MCF 10A (cell line): ENCODE measurements at regions not wholly inside any gene's neighbourhood (a gene's known extent, or its start where the extent isn't known, plus 50 kb on each side); places are given as distances from the start of the nearest gene placed in this dataset.

ENCODE experiments used
- BruUV-seq: library from RNA; stranded (reverse); fragments of 400-500 nt; replicated peaks from 2 replicates; lab custom pipeline; 2021; lab: Mats Ljungman, UMichigan
- CTCF ChIA-PET: fragments of 300-600 bp; sonication (Branson Sonifier 250); formaldehyde crosslinking; extraction: SDS; loops from one replicate; lab custom pipeline; 2021; ENCODE audit warnings: antibody characterized with exemption, inconsistent platforms; lab: Yijun Ruan, JAX
- POLR2A ChIA-PET: fragments of 300-600, 350-650 bp; sonication (Branson Sonifier 250); formaldehyde crosslinking; extraction: SDS; loops from one replicate; lab custom pipeline; 2020; ENCODE audit warnings: antibody characterized with exemption, inconsistent platforms; lab: Yijun Ruan, JAX
- DNase-seq: peaks from one replicate; pipeline ENCODE4 v3.0.0-alpha.2; 2018; ENCODE audit not compliant: unreplicated experiment
- H3K27ac Mint-ChIP-seq: one replicate; pipeline ENCODE4 v1.8.0; 2022; ENCODE audit warnings: mild to moderate bottlenecking, low read depth, mixed read lengths; ENCODE audit not compliant: unreplicated experiment
- H3K27me3 Mint-ChIP-seq: one replicate; pipeline ENCODE4 v1.8.0; 2022; ENCODE audit warnings: mixed read lengths; ENCODE audit not compliant: insufficient read depth, unreplicated experiment
- H3K36me3 Mint-ChIP-seq: one replicate; pipeline ENCODE4 v1.8.0; 2022; ENCODE audit warnings: mild to moderate bottlenecking, moderate library complexity, mixed read lengths; ENCODE audit not compliant: insufficient read depth, unreplicated experiment
- H3K4me1 Mint-ChIP-seq: one replicate; pipeline ENCODE4 v1.8.0; 2022; ENCODE audit warnings: mixed read lengths; ENCODE audit not compliant: insufficient read depth, unreplicated experiment
- H3K4me3 Mint-ChIP-seq: one replicate; pipeline ENCODE4 v1.8.0; 2022; ENCODE audit warnings: mild to moderate bottlenecking, moderate library complexity, mixed read lengths; ENCODE audit not compliant: unreplicated experiment
- H3K9me3 Mint-ChIP-seq: one replicate; pipeline ENCODE4 v1.8.0; 2022; ENCODE audit warnings: mixed read lengths; ENCODE audit not compliant: unreplicated experiment
- intact Hi-C: fragments of 100-400 bp; cut with micrococcal nuclease; formaldehyde crosslinking; loops from 2 replicates; pipeline ENCODE4 v1.14.1; 2022
- TF ChIP-seq, protein P1 (sequence below): fragments of 200-600 bp; IDR thresholded peaks from one replicate; pipeline ENCODE4 v1.8.0; 2022; ENCODE audit warnings: antibody characterized with exemption, mild to moderate bottlenecking; ENCODE audit not compliant: unreplicated experiment

DNA sequence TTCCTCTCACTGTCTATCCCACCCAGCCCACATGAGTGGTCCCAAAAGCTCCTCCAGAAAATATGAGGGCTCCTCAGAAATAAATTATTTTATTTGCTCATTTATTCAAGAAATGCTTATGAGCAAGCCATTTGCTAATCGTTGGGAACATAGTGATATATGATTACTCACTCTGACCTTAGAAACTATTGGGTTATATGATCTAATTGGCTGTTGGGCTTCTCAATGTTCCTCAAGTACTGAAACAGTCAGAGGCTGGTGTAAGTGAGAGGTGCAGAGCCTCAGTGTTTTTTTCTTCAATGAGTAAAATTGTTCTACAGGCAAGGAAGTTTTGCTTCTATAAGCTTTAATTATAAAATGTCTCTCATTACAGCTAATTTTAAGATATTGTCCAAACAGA lies 893.8 kb upstream of the INTU start:
- no peak overlapping the region for H3K4me3 Mint-ChIP-seq
- intact Hi-C loops: no loop called here
- H3K9me3 Mint-ChIP-seq: no peaks in the 10 kb centered on the region
- no TSS peak for BruUV-seq
- no peak for DNase-seq
- no peak overlapping the region for H3K27ac Mint-ChIP-seq
- TF ChIP-seq, protein P1, sequence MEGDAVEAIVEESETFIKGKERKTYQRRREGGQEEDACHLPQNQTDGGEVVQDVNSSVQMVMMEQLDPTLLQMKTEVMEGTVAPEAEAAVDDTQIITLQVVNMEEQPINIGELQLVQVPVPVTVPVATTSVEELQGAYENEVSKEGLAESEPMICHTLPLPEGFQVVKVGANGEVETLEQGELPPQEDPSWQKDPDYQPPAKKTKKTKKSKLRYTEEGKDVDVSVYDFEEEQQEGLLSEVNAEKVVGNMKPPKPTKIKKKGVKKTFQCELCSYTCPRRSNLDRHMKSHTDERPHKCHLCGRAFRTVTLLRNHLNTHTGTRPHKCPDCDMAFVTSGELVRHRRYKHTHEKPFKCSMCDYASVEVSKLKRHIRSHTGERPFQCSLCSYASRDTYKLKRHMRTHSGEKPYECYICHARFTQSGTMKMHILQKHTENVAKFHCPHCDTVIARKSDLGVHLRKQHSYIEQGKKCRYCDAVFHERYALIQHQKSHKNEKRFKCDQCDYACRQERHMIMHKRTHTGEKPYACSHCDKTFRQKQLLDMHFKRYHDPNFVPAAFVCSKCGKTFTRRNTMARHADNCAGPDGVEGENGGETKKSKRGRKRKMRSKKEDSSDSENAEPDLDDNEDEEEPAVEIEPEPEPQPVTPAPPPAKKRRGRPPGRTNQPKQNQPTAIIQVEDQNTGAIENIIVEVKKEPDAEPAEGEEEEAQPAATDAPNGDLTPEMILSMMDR: no peak
- no peaks in the 10 kb centered on the region for H3K27me3 Mint-ChIP-seq
- no peaks in the 10 kb centered on the region for H3K4me1 Mint-ChIP-seq
- H3K36me3 Mint-ChIP-seq: no peaks in the 10 kb centered on the region
- ChIA-PET POLR2A (no interaction called here), CTCF (interaction anchor here (0.8 kb wide), 1 partner anchor 12 kb away, joined by 4 read pairs; no protein-coding TSS in a partner anchor)

DNA sequence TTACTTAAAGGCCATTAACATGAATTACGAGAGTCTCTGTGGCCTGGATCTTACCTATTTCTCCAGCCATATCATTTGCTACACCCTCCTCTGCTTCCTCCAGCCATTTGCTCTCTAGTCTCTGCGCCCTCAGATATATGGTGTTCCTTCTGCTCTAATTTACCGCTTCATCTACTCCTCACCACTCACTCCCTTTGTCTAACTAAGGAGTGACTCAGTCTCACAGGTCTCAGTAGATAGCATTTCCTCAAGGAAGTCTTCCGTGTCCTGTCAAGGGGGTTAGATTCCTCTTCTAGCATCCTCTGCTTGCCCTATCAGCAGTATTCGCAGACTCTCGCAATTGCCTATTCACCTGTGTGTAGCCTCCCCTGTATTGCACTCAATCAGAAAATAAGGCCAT lies 892.1 kb upstream of the INTU start:
- no peaks in the 10 kb centered on the region for H3K9me3 Mint-ChIP-seq
- ChIA-PET POLR2A (no interaction called here), CTCF (no interaction called here)
- H3K27me3 Mint-ChIP-seq: no peaks in the 10 kb centered on the region
- TF ChIP-seq, protein P1: no peak
- H3K4me3 Mint-ChIP-seq: no peak overlapping the region
- DNase-seq: no peak
- H3K36me3 Mint-ChIP-seq: no peaks in the 10 kb centered on the region
- no peaks in the 10 kb centered on the region for H3K4me1 Mint-ChIP-seq
- intact Hi-C loops: no loop called here
- no peak overlapping the region for H3K27ac Mint-ChIP-seq
- BruUV-seq: no TSS peak

DNA sequence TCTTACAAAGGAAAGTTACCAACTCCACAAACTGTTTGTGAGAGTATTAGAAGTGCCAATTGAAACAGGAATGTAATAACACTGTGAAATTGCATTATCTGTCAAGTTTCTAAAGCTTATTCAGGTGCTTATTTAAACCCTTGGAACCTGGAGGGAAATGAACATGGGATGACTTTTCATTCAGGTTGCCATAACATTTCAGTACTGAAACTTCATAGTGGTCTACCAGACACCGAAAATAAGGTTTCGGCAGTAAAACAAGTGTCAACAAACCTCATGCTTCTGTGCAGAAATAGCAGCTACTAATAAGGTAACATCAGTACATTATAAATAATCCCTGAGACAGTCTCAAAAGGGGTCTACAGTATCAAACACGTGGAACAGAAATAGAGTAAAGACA lies 890.7 kb upstream of the INTU start:
- BruUV-seq: no TSS peak
- no peak for DNase-seq
- Mint-ChIP-seq H3K9me3 (peaks cover 7% of the 10 kb centered on the region), H3K27me3 (no peaks in the 10 kb centered on the region), H3K27ac (no peak overlapping the region), H3K36me3 (peaks cover 7% of the 10 kb centered on the region), H3K4me3 (no peak overlapping the region), H3K4me1 (no peaks in the 10 kb centered on the region)
- ChIA-PET POLR2A (no interaction called here), CTCF (no interaction called here)
- TF ChIP-seq, protein P1: no peak
- intact Hi-C loops: no loop called here

DNA sequence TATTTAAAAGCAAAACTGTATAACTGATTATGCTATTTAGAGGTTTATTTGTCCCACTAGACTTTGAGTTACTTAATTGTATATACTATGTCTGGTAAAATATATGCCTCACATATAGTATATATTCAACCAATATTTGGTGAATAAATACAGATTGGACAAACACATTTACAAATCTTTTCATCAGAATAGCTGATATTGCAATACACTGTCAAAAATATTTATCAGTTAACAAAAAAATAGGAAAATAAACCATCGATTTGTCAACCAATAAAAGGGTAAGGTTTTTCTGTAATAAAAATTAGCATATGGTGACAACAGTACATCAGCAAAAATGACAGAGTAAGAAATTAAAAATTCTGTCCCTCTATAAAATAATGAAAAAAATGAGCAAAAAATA lies 889.9 kb upstream of the INTU start:
- no TSS peak for BruUV-seq
- intact Hi-C loops: no loop called here
- peaks cover 7% of the 10 kb centered on the region for H3K36me3 Mint-ChIP-seq
- ChIA-PET POLR2A (interaction anchor here (0.7 kb wide), 1 partner anchor 1855 kb away, joined by 3 read pairs; no protein-coding TSS in a partner anchor), CTCF (no interaction called here)
- H3K9me3 Mint-ChIP-seq: peaks cover 7% of the 10 kb centered on the region
- no peaks in the 10 kb centered on the region for H3K4me1 Mint-ChIP-seq
- TF ChIP-seq, protein P1: no peak
- H3K27me3 Mint-ChIP-seq: no peaks in the 10 kb centered on the region
- no peak overlapping the region for H3K27ac Mint-ChIP-seq
- no peak overlapping the region for H3K4me3 Mint-ChIP-seq
- DNase-seq: no peak
